K562 (cell line): ENCODE measurements at regions not wholly inside any gene's neighbourhood (a gene's known extent, or its start where the extent isn't known, plus 50 kb on each side); places are given as distances from the start of the nearest gene placed in this dataset.
A peak's percentile ranks its signal among the peaks of the same experiment; 100 is the strongest.

Experiments used
- ATAC-seq: fragments of 200-7000 bp; cut with Tn5 transposase; 3 replicates; pipeline ENCODE4 v1.9.1; 2020; ENCODE audit warnings: moderate library complexity
- BruUV-seq: library from RNA; stranded (reverse); fragments of 400-500 nt; replicated peaks from 2 replicates; lab custom pipeline; 2021; lab: Mats Ljungman, UMichigan
- CTCF ChIA-PET: fragments of 300-600 bp; formaldehyde crosslinking; extraction: SDS; loops from one replicate; lab custom pipeline; 2021; ENCODE audit warnings: low intra/inter-chr PET ratio; lab: Yijun Ruan, JAX
- POLR2A ChIA-PET: fragments of 300-600, 350-650 bp; sonication (Branson Sonifier 250); formaldehyde crosslinking; extraction: SDS; loops from one replicate; lab custom pipeline; 2021; ENCODE audit warnings: antibody characterized with exemption, inconsistent platforms; lab: Yijun Ruan, JAX
- DNase-seq, 4 experiments: peaks; one replicate each; pipeline versions ENCODE4 v3.0.0 to v3.0.0-alpha.2; 2011 to 2018; ENCODE audit warnings: low spot score in 3 of 4, mixed read lengths in 3 of 4; ENCODE audit errors: extremely low read depth in 1 of 4
- FAIRE-seq: peaks from 2 replicates; lab custom pipeline; 2011; peaks lifted over from hg19 to GRCh38; lab: Jason Lieb, UNC
- H2AFZ ChIP-seq: 2 replicates; pipeline ENCODE4 v1.6.0; 2011; ENCODE audit warnings: low read depth, low read length, control low read depth, inconsistent platforms
- H3K27ac ChIP-seq: fragments of 200-600 bp; 3 replicates; pipeline ENCODE4 v1.8.0; 2011; ENCODE audit warnings: low read depth, mild to moderate bottlenecking, control low read depth, inconsistent platforms, low read length, moderate library complexity, mixed read lengths; ENCODE audit errors: extremely low read depth
- H3K27me3 ChIP-seq, 2 experiments: fragments of 300-600 bp in 1 of 2; 2 replicates in 1 of 2; 3 replicates in 1 of 2; pipeline versions ENCODE4 v1.6.0 to v1.8.0; 2011; ENCODE audit warnings: inconsistent platforms in 2 of 2, low read length in 2 of 2, mild to moderate bottlenecking in 1 of 2, mixed read lengths in 1 of 2, moderate library complexity in 1 of 2; ENCODE audit not compliant: control insufficient read depth in 2 of 2, insufficient read depth in 2 of 2
- H3K36me3 ChIP-seq: fragments of 300-600 bp; 3 replicates; pipeline ENCODE4 v1.8.0; 2011; ENCODE audit warnings: mild to moderate bottlenecking, low read length, inconsistent platforms; ENCODE audit not compliant: control insufficient read depth, insufficient read depth
- H3K4me1 ChIP-seq, 2 experiments: fragments of 200-600 bp in 1 of 2; replicated peaks in 1 of 2; 2 replicates in 1 of 2; 3 replicates in 1 of 2; pipeline versions ENCODE4 v1.5.1 to v1.8.0; 2011; ENCODE audit warnings: inconsistent platforms in 2 of 2, low read length in 2 of 2, mild to moderate bottlenecking in 1 of 2, mixed read lengths in 1 of 2, moderate library complexity in 1 of 2; ENCODE audit not compliant: control insufficient read depth in 2 of 2, insufficient read depth in 2 of 2
- H3K4me2 ChIP-seq: 2 replicates; pipeline ENCODE4 v1.6.1; 2011; ENCODE audit warnings: low read length, control low read depth, inconsistent platforms, mixed read lengths; ENCODE audit not compliant: insufficient read depth
- H3K4me3 ChIP-seq: fragments of 200-600 bp; sonication (generic), shearing (Covaris generic); 2 replicates; pipeline ENCODE4 v1.5.1; 2016; ENCODE audit warnings: control low read depth, inconsistent platforms
- H3K79me2 ChIP-seq: fragments of 200-600 bp; 3 replicates; pipeline ENCODE4 v1.8.0; 2011; ENCODE audit warnings: low read length, inconsistent platforms; ENCODE audit not compliant: control insufficient read depth, insufficient read depth
- H3K9ac ChIP-seq, 2 experiments: 2 replicates each; pipeline versions ENCODE4 v1.6.0 to v1.6.1; 2011; ENCODE audit warnings: low read depth in 2 of 2, low read length in 2 of 2, control low read depth in 1 of 2, inconsistent platforms in 1 of 2, mild to moderate bottlenecking in 1 of 2, mixed read lengths in 1 of 2; ENCODE audit not compliant: insufficient read depth in 1 of 2
- H3K9me1 ChIP-seq: one replicate; pipeline ENCODE4 v1.6.0; 2011; ENCODE audit warnings: inconsistent platforms, mild to moderate bottlenecking, low read length, moderate library complexity; ENCODE audit not compliant: control insufficient read depth, insufficient read depth
- H3K9me3 ChIP-seq: replicated peaks from 2 replicates; pipeline ENCODE4 v1.5.1; 2011; ENCODE audit warnings: low read depth, low read length, inconsistent platforms; ENCODE audit not compliant: control insufficient read depth, insufficient read depth
- H4K20me1 ChIP-seq: replicated peaks from 2 replicates; pipeline ENCODE4 v1.6.1; 2011; ENCODE audit warnings: low read length, inconsistent platforms, mixed read lengths; ENCODE audit not compliant: control insufficient read depth, insufficient read depth
- CHAMP1 ChIP-seq: fragments of 450-650 bp; IDR thresholded peaks from 2 replicates; pipeline ENCODE4 v1.6.1; 2016; ENCODE audit warnings: mild to moderate bottlenecking
- ELK3 ChIP-seq: fragments of 450-650 bp; formaldehyde crosslinking; IDR thresholded peaks from 2 replicates; pipeline ENCODE4 v1.4.0; 2020; ENCODE audit warnings: mild to moderate bottlenecking
- LEF1 ChIP-seq: fragments of 450-650 bp; IDR thresholded peaks from 2 replicates; pipeline ENCODE4 v1.6.1; 2016; ENCODE audit warnings: mild to moderate bottlenecking
- MAX ChIP-seq: sonication (generic); formaldehyde crosslinking; IDR thresholded peaks from 2 replicates; pipeline ENCODE4 v1.9.0; 2022; ENCODE audit warnings: mild to moderate bottlenecking, missing genetic modification reagents
- MEIS2 ChIP-seq: fragments of 450-650 bp; IDR thresholded peaks from 2 replicates; pipeline ENCODE4 v1.6.1; 2014; ENCODE audit warnings: mild to moderate bottlenecking; ENCODE audit not compliant: partially characterized antibody
- NFATC3 ChIP-seq: fragments of 450-650 bp; IDR thresholded peaks from 2 replicates; pipeline ENCODE4 v1.6.1; 2017; ENCODE audit warnings: mild to moderate bottlenecking
- NFYB ChIP-seq: IDR thresholded peaks from 2 replicates; pipeline ENCODE4 v1.6.1; 2011; ENCODE audit warnings: mild to moderate bottlenecking, moderate library complexity; ENCODE audit not compliant: insufficient read length; ENCODE audit errors: extremely low read depth
- NR3C1 ChIP-seq: sonication (generic); formaldehyde crosslinking; IDR thresholded peaks from 2 replicates; pipeline ENCODE4 v1.8.1; 2022; ENCODE audit warnings: missing genetic modification reagents
- PURB ChIP-seq: sonication (generic); formaldehyde crosslinking; IDR thresholded peaks from 2 replicates; pipeline ENCODE4 v1.9.0; 2021; ENCODE audit warnings: low read depth, mild to moderate bottlenecking, missing genetic modification reagents
- SFPQ ChIP-seq: fragments of 200-400 bp; formaldehyde crosslinking; IDR thresholded peaks from 2 replicates; pipeline ENCODE4 v1.6.1; 2017; ENCODE audit warnings: mild to moderate bottlenecking, low read depth, low read length, moderate library complexity
- ZBTB33 ChIP-seq: sonication (generic); formaldehyde crosslinking; IDR thresholded peaks from 2 replicates; pipeline ENCODE4 v1.8.1; 2023; ENCODE audit warnings: mild to moderate bottlenecking, missing genetic modification reagents
- ZNF12 ChIP-seq: sonication (generic); formaldehyde crosslinking; IDR thresholded peaks from 2 replicates; pipeline ENCODE4 v1.4.0; 2020; ENCODE audit warnings: mild to moderate bottlenecking, missing genetic modification reagents
- WGBS: fragments of 100-300 bp; shearing (Covaris generic); methylation state at CpG from one replicate; pipeline ENCODE4 v1.1.6; 2016; ENCODE audit warnings: low coverage, mixed read lengths; ENCODE audit not compliant: insufficient coverage; ENCODE audit errors: missing lambda C conversion rate; 5-methylcytosine and 5-hydroxymethylcytosine counted together
- in situ Hi-C: fragments of 300-500 bp; cut with MboI; formaldehyde crosslinking; loops from 4 replicates; pipeline ENCODE4 v1.15.0; 2018; ENCODE audit warnings: inconsistent platforms, mixed read lengths
- intact Hi-C: fragments of 100-400 bp; cut with micrococcal nuclease; formaldehyde crosslinking; loops from 2 replicates; pipeline ENCODE4 v1.14.2; 2022

GRCh38 chrX:40244980-40245379 lies 147.2 kb upstream of the BCOR start:
- BruUV-seq: no TSS peak
- CTCF ChIA-PET: interaction anchor here (0.7 kb wide), 1 partner anchor 319 kb away, joined by 3 read pairs; no protein-coding TSS in a partner anchor
- H2AFZ ChIP-seq: no peak overlapping the region; the same call in 1 of the 2 replicates
- H3K9me1 ChIP-seq: no peaks in the 10 kb centered on the region
- H3K27me3 ChIP-seq: no peaks in the 10 kb centered on the region
- no peak overlapping the region; the same call in 1 of the 2 replicates for H3K4me2 ChIP-seq
- WGBS: 24% methylated on average over 9 of the region's 11 CpGs
- peaks cover 3 to 44% of the 10 kb centered on the region in 2 experiments; a peak in 4 of 5 replicates for H3K4me1 ChIP-seq
- H3K36me3 ChIP-seq: no peaks in the 10 kb centered on the region
- H4K20me1 ChIP-seq: no peaks in the 10 kb centered on the region
- DNase-seq: no peak
- no peak for FAIRE-seq
- no peak overlapping the region for H3K27ac ChIP-seq
- intact Hi-C loops (loop anchor here (5.0 kb wide), 1 partner anchor 138 kb away; no protein-coding TSS in a partner anchor), in situ Hi-C loops (no loop called here)
- H3K79me2 ChIP-seq: no peaks in the 10 kb centered on the region
- no peak overlapping the region for H3K4me3 ChIP-seq
- no peaks in the 10 kb centered on the region for H3K9me3 ChIP-seq
- TF ChIP-seq MEIS2: peak; percentile 25
- no peak for TF ChIP-seq LEF1
- peak; percentile 97 for TF ChIP-seq ZBTB33
- TF ChIP-seq ELK3 (CRISPR knock-in tag): no peak
- no peak for TF ChIP-seq CHAMP1
- no peak for TF ChIP-seq NFYB
- TF ChIP-seq NFATC3: no peak
- TF ChIP-seq PURB (CRISPR knock-in tag): no peak
- no peak for TF ChIP-seq SFPQ
- TF ChIP-seq NR3C1 (CRISPR knock-in tag): no peak
- no peak for TF ChIP-seq ZNF12 (CRISPR knock-in tag)
- 0 out of 2 replicates have a peak, but pooled peaks have one; percentile 31 for TF ChIP-seq MAX (CRISPR knock-in tag)
- POLR2A ChIA-PET: interaction anchor here (0.6 kb wide), 1 partner anchor 17 kb away, joined by 4 read pairs; no protein-coding TSS in a partner anchor
- peak; percentile 44 for ATAC-seq
- H3K9ac ChIP-seq: no peak overlapping the region
